ENCODE measurements at regions not wholly inside any gene's neighbourhood (a gene's known extent, or its start where the extent isn't known, plus 50 kb on each side); places are given as distances from the start of the nearest gene placed in this dataset.

- DNase-seq = no peak
- intact Hi-C loops (cut with DNase I) = no loop called here
- Histone ChIP-seq H3K4me3 (no peak overlapping the region), H3K36me3 (replicated peaks in 1 of 2) (no peaks in the 10 kb centered on the region), H3K9me3 (replicated peaks in 1 of 3) (no peaks in the 10 kb centered on the region), H3K27me3 (no peaks in the 10 kb centered on the region), H3K27ac (no peak overlapping the region), H3K4me1 (replicated peaks in 1 of 2) (no peaks in the 10 kb centered on the region)
- 72 to 81% (median 76%) methylated on average over 4 of the region's 4 CpGs for WGBS, 4 donors
- no peak for TF ChIP-seq CTCF (IDR thresholded peaks at IDR 0.05)
- no peak for TF ChIP-seq POLR2A (IDR thresholded peaks at IDR 0.05)
These were observed 168.2 kb upstream of the PMEPA1 start for GRCh38 chr20:57877995-57878394.

- no peaks in the 10 kb centered on the region for H3K27me3 ChIP-seq
- WGBS, 4 donors = 45 to 53% (median 49%) methylated on average over 16 of the region's 16 CpGs
- H3K27ac ChIP-seq = no peak overlapping the region
- no peak overlapping the region for H3K4me3 ChIP-seq
- H3K9me3 ChIP-seq (replicated peaks in 1 of 3) = no peaks in the 10 kb centered on the region
- DNase-seq = no peak
- intact Hi-C loops (cut with DNase I) = no loop called here
- H3K36me3 ChIP-seq (replicated peaks in 1 of 2) = no peaks in the 10 kb centered on the region
- no peaks in the 10 kb centered on the region for H3K4me1 ChIP-seq (replicated peaks in 1 of 2)
- no peak for TF ChIP-seq CTCF (IDR thresholded peaks at IDR 0.05)
- TF ChIP-seq POLR2A (IDR thresholded peaks at IDR 0.05) = no peak
These were observed 167.5 kb upstream of the PMEPA1 start for GRCh38 chr20:57877131-57877824.

DNA sequence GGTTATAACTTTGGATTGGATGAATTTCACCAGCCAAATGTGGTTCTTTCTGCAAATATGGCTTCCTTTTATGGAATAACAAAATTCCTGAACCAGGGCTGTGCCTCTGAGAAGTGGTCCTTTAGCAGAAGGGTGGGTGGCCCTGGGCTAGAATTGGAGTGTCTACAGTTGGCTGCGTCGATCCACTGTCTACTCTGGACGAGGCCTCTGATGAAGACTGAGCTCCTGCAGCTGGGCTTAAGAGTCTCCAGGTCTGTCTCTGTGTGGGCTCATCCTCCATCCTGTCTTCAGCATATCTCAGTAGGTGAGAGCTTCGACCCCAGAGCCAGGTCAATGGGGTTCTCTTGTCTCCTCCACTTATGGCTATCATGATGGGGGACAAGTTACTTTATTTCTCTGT, 166.3 kb upstream of the PMEPA1 start:
- H3K27me3 ChIP-seq = no peaks in the 10 kb centered on the region
- H3K9me3 ChIP-seq (replicated peaks in 1 of 3) = no peaks in the 10 kb centered on the region
- WGBS, 4 donors = 67 to 87% (median 83%) methylated on average over 1 to 4 of the region's 4 CpGs
- TF ChIP-seq POLR2A (IDR thresholded peaks at IDR 0.05) (no peak), CTCF (IDR thresholded peaks at IDR 0.05) (no peak)
- no peak for DNase-seq
- intact Hi-C loops (cut with DNase I) = no loop called here
- no peak overlapping the region for H3K27ac ChIP-seq
- no peaks in the 10 kb centered on the region for H3K36me3 ChIP-seq (replicated peaks in 1 of 2)
- H3K4me3 ChIP-seq = no peak overlapping the region
- no peaks in the 10 kb centered on the region for H3K4me1 ChIP-seq (replicated peaks in 1 of 2)

DNA sequence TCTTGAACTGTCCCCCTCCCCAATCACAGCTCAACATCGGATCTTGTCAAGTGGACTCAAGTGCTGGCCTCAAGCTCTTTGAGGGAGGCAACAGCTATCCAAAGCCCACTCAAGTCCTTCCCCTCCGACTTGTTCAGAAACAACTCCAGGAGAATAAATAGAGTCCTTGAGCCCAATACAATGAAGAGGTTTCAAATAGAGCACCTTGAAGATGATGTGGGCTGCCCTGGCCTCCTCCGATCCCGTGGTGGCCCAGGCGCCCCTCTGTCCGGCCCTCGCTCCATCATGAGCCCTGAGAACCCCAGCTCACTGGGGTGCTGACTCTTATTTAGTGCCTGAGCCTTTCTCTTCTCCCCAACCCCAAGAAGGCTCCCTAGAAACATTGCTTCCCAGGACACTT, 164.3 kb upstream of the PMEPA1 start:
- Histone ChIP-seq H3K4me3 (no peak overlapping the region), H3K9me3 (replicated peaks in 1 of 3) (no peaks in the 10 kb centered on the region), H3K36me3 (replicated peaks in 1 of 2) (no peaks in the 10 kb centered on the region), H3K27ac (no peak overlapping the region), H3K27me3 (no peaks in the 10 kb centered on the region), H3K4me1 (replicated peaks in 1 of 2) (no peaks in the 10 kb centered on the region)
- no peak for DNase-seq
- WGBS, 4 donors = 89 to 100% (median 92%) methylated on average over 5 to 7 of the region's 7 CpGs
- TF ChIP-seq CTCF (IDR thresholded peaks at IDR 0.05) (no peak), POLR2A (IDR thresholded peaks at IDR 0.05) (no peak)
- intact Hi-C loops (cut with DNase I) = no loop called here
